ENCODE measurements at regions not wholly inside any gene's neighbourhood (a gene's known extent, or its start where the extent isn't known, plus 50 kb on each side); places are given as distances from the start of the nearest gene placed in this dataset.
"Not testable (repeated sequence)": the region's sequence is repeated elsewhere in the genome, so short reads cannot be mapped to it uniquely, and the experiment has no call there.

DNA sequence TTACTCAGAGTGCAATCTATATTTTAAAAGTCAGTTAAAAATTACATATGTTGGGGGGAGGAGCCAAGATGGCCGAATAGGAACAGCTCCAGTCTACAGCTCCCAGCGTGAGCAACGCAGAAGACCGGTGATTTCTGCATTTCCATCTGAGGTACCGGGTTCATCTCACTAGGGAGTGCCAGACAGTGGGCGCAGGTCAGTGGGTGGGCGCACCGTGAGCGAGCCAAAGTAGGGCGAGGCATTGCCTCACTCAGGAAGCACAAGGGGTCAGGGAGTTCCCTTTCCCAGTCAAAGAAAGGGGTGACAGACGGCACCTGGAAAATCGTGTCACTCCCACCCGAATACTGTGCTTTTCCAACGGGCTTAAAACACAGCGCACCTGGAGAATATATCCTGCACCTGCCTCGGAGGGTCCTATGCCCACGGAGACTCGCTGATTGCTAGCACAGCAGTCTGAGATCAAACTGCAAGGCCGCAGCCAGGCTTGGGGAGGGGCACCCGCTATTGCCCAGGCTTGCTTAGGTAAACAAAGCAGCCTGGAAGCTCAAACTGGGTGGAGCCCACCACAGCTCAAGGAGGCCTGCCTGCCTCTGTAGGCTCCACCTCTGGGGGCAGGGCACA lies 612.1 kb upstream of the SMIM31 start:
- TF ChIP-seq, protein P1, sequence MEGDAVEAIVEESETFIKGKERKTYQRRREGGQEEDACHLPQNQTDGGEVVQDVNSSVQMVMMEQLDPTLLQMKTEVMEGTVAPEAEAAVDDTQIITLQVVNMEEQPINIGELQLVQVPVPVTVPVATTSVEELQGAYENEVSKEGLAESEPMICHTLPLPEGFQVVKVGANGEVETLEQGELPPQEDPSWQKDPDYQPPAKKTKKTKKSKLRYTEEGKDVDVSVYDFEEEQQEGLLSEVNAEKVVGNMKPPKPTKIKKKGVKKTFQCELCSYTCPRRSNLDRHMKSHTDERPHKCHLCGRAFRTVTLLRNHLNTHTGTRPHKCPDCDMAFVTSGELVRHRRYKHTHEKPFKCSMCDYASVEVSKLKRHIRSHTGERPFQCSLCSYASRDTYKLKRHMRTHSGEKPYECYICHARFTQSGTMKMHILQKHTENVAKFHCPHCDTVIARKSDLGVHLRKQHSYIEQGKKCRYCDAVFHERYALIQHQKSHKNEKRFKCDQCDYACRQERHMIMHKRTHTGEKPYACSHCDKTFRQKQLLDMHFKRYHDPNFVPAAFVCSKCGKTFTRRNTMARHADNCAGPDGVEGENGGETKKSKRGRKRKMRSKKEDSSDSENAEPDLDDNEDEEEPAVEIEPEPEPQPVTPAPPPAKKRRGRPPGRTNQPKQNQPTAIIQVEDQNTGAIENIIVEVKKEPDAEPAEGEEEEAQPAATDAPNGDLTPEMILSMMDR (IDR thresholded peaks at IDR 0.05) = not testable (repeated sequence)
- not testable (repeated sequence) for TF ChIP-seq POLR2A (IDR thresholded peaks at IDR 0.05)

Data from breast epithelium (tissue), 3 donors.